A673 (cell line): ENCODE measurements at regions not wholly inside any gene's neighbourhood (a gene's known extent, or its start where the extent isn't known, plus 50 kb on each side); places are given as distances from the start of the nearest gene placed in this dataset.

Source experiments
- CTCF ChIP-seq: fragments of 300-800, 200-600 bp; sonication (generic); conservative IDR thresholded peaks from 2 replicates; pipeline ENCODE4 v1.5.1; 2017; ENCODE audit warnings: low read depth, mild to moderate bottlenecking, antibody characterized with exemption, low read length, moderate library complexity, mixed read lengths
- EZH2 ChIP-seq: fragments of 200-600 bp; sonication (generic); IDR thresholded peaks from 2 replicates; pipeline ENCODE4 v1.6.1; 2017; ENCODE audit warnings: borderline replicate concordance, low read depth, mild to moderate bottlenecking, mixed read lengths, antibody characterized with exemption, low read length; ENCODE audit not compliant: poor library complexity, severe bottlenecking

DNA sequence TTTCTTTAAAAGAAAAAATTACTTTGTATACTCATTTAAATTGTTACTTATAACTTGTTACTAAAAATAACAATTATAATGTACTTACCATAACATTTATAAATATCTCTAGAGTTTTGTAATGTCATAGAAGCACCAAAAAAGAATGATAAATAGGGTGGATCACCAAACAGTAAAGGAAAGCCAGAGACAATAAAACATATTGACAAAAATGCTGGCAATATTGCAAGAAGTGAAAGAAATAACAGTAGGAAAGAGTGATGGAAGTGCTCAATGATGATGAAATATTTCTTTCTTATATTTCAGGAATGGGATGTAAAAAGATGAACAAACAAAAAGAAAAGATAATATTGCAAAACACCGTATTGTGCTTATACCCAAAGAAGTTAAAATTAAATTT is 301.7 kb downstream of the CENPW start:
- TF ChIP-seq CTCF = no peak
- no peak for TF ChIP-seq EZH2
